ENCODE measurements at regions not wholly inside any gene's neighbourhood (a gene's known extent, or its start where the extent isn't known, plus 50 kb on each side); places are given as distances from the start of the nearest gene placed in this dataset.

DNA sequence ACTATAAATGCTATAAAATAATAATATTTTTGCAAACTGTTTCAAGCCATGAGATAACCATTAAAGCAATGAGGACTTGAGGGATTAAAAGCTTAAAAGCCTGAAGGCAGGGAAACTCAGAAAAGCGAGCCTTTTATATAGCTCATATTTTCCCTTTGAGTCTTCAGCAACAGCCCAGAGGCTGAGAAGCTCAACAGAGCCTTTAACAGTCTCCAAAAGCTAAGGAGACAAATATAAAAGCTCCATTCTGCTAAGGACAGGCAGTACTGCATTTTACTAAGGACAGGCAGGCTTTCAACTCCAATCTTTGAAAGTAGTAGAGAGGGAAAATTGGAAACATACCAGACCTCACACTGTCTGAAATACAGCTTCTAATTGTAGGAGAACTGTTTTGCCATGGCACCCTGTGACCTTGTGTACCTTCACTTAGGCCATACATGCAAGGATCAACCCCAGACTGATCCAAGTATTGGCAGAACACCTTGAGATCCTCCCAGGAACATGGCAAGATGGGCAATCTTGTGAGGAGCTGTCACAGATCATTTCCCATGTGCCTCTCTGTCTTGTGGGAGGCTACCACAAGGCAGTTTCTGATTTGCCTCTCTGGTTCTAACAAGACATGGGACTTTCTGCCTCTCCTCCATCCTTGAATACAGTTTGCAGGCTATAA lies 53.1 kb upstream of the ARNT2 start:
- TF ChIP-seq, protein P1, sequence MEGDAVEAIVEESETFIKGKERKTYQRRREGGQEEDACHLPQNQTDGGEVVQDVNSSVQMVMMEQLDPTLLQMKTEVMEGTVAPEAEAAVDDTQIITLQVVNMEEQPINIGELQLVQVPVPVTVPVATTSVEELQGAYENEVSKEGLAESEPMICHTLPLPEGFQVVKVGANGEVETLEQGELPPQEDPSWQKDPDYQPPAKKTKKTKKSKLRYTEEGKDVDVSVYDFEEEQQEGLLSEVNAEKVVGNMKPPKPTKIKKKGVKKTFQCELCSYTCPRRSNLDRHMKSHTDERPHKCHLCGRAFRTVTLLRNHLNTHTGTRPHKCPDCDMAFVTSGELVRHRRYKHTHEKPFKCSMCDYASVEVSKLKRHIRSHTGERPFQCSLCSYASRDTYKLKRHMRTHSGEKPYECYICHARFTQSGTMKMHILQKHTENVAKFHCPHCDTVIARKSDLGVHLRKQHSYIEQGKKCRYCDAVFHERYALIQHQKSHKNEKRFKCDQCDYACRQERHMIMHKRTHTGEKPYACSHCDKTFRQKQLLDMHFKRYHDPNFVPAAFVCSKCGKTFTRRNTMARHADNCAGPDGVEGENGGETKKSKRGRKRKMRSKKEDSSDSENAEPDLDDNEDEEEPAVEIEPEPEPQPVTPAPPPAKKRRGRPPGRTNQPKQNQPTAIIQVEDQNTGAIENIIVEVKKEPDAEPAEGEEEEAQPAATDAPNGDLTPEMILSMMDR (IDR thresholded peaks at IDR 0.05) = no peak
- TF ChIP-seq POLR2A (IDR thresholded peaks at IDR 0.05) = no peak
